Naive thymus-derived CD4-positive, alpha-beta T cell (primary cell): ENCODE measurements at regions not wholly inside any gene's neighbourhood (a gene's known extent, or its start where the extent isn't known, plus 50 kb on each side); places are given as distances from the start of the nearest gene placed in this dataset.
"Not testable (repeated sequence)": the region's sequence is repeated elsewhere in the genome, so short reads cannot be mapped to it uniquely, and the experiment has no call there.

ENCODE experiments used
- ATAC-seq: fragments of 150-1000 bp; cut with Tn5 transposase; 2 replicates; pipeline ENCODE4 v1.10.0; 2021; ENCODE audit warnings: mild to moderate bottlenecking, moderate library complexity
- CTCF ChIA-PET: fragments of 350-600 bp; sonication (Branson Sonifier 250); formaldehyde crosslinking; loops from one replicate; lab custom pipeline; 2021; ENCODE audit warnings: antibody characterized with exemption; lab: Charles Lee
- POLR2A ChIA-PET: fragments of 350-600 bp; sonication (Branson Sonifier 250); formaldehyde crosslinking; loops from one replicate; lab custom pipeline; 2021; ENCODE audit warnings: antibody characterized with exemption, inconsistent platforms; lab: Charles Lee
- DNase-seq, 9 donors: peaks; one replicate each; pipeline versions ENCODE4 v3.0.0 to v3.0.0-alpha.2; 2020 to 2022; ENCODE audit warnings: mixed read lengths in 1 of 9
- H3K27ac ChIP-seq: one replicate; pipeline ENCODE4 v1.7.0; 2013; ENCODE audit warnings: mild to moderate bottlenecking, low read depth, low read length, moderate library complexity
- H3K27me3 ChIP-seq, 2 donors: one replicate each; pipeline ENCODE4 v1.7.0; 2013; ENCODE audit warnings: low read length in 2 of 2, mild to moderate bottlenecking in 2 of 2, moderate library complexity in 2 of 2; ENCODE audit not compliant: control insufficient read depth in 2 of 2, insufficient read depth in 2 of 2
- H3K36me3 ChIP-seq, 3 experiments: 1 replicate in 2 of 3; 2 replicates in 1 of 3; pipeline ENCODE4 v1.7.0; 2013; ENCODE audit warnings: low read length in 3 of 3, mild to moderate bottlenecking in 3 of 3, moderate library complexity in 1 of 3; ENCODE audit not compliant: insufficient read depth in 3 of 3, control insufficient read depth in 2 of 3
- H3K4me1 ChIP-seq, 2 donors: one replicate each; pipeline ENCODE4 v1.7.0; 2013; ENCODE audit warnings: low read length in 2 of 2, mild to moderate bottlenecking in 2 of 2, moderate library complexity in 1 of 2; ENCODE audit not compliant: control insufficient read depth in 2 of 2, insufficient read depth in 2 of 2
- H3K4me3 ChIP-seq: 2 replicates; pipeline ENCODE4 v1.7.0; 2013; ENCODE audit warnings: mild to moderate bottlenecking, low read length
- H3K9me3 ChIP-seq, 3 experiments: 1 replicate in 2 of 3; 2 replicates in 1 of 3; pipeline ENCODE4 v1.7.0; 2013; ENCODE audit warnings: low read length in 3 of 3; ENCODE audit not compliant: control insufficient read depth in 2 of 3
- H3K27ac Mint-ChIP-seq, 9 donors: one replicate each; pipeline ENCODE4 v1.8.0; 2020 to 2022; ENCODE audit warnings: mixed read lengths in 9 of 9, mild to moderate bottlenecking in 8 of 9, moderate library complexity in 5 of 9, inconsistent platforms in 2 of 9
- H3K27me3 Mint-ChIP-seq, 5 donors: one replicate each; pipeline ENCODE4 v1.8.0; 2021 to 2022; ENCODE audit warnings: mixed read lengths in 5 of 5, mild to moderate bottlenecking in 1 of 5
- H3K36me3 Mint-ChIP-seq, 5 donors: one replicate each; pipeline ENCODE4 v1.8.0; 2020 to 2022; ENCODE audit warnings: mixed read lengths in 5 of 5, mild to moderate bottlenecking in 3 of 5, inconsistent platforms in 1 of 5
- H3K4me1 Mint-ChIP-seq, 7 donors: one replicate each; pipeline ENCODE4 v1.8.0; 2020 to 2022; ENCODE audit warnings: mixed read lengths in 7 of 7, mild to moderate bottlenecking in 3 of 7, inconsistent platforms in 1 of 7
- H3K4me3 Mint-ChIP-seq, 10 donors: one replicate each; pipeline ENCODE4 v1.8.0; 2020 to 2022; ENCODE audit warnings: mild to moderate bottlenecking in 10 of 10, mixed read lengths in 10 of 10, moderate library complexity in 6 of 10, inconsistent platforms in 2 of 10
- H3K9me3 Mint-ChIP-seq, 11 donors: one replicate each; pipeline ENCODE4 v1.8.0; 2020 to 2022; ENCODE audit warnings: mixed read lengths in 11 of 11, mild to moderate bottlenecking in 4 of 11, inconsistent platforms in 1 of 11, moderate library complexity in 1 of 11
- intact Hi-C, 2 donors: fragments of 100-400 bp; cut with micrococcal nuclease; formaldehyde crosslinking; loops; one replicate each; pipeline ENCODE4 v1.15.1; 2023

GRCh38 chr3:4084271-4084670, 218.9 kb upstream of the SETMAR start:
- DNase-seq, result no peak
- Histone ChIP-seq H3K27me3 (no peaks in the 10 kb centered on the region), H3K4me1 (no peaks in the 10 kb centered on the region), H3K4me3 (no peak overlapping the region), H3K9me3 (no peaks in the 10 kb centered on the region), H3K27ac (no peak overlapping the region), H3K36me3 (no peaks in the 10 kb centered on the region)
- H3K4me3 Mint-ChIP-seq, result no peak overlapping the region
- intact Hi-C loops, result no loop called here
- ChIA-PET CTCF (interaction anchor here (0.6 kb wide), 1 partner anchor 13 kb away, joined by 3 read pairs; no protein-coding TSS in a partner anchor), POLR2A (no interaction called here)
- H3K27ac Mint-ChIP-seq, result no peak overlapping the region
- ATAC-seq, result no peak
- no peaks in the 10 kb centered on the region for H3K27me3 Mint-ChIP-seq
- no peaks in the 10 kb centered on the region for H3K36me3 Mint-ChIP-seq
- H3K9me3 Mint-ChIP-seq, result no peaks in the 10 kb centered on the region
- no peaks in the 10 kb centered on the region for H3K4me1 Mint-ChIP-seq

DNA sequence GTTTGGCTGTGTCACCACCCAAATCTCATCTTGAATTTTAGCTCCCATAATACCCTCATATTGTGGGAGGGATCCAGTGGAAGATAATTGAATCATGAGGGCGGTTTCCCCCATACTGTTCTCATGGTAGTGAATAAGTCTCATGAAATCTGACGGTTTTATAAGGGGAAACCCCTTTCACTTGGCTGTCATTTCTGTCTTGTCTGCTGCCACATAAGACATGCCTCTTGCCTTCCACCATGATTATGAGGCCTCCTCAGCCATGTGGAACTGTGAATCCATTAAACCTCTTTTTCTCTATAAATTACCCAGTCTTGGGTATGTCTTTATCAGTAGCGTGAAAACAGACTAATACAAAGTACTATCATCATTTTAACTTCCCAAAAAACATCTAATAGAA, 216.5 kb upstream of the SETMAR start:
- H3K4me3 ChIP-seq, H3K27ac Mint-ChIP-seq, POLR2A ChIA-PET, H3K4me1 Mint-ChIP-seq, H3K36me3 ChIP-seq, H3K27me3 ChIP-seq, intact Hi-C loops, CTCF ChIA-PET, H3K9me3 ChIP-seq, H3K4me3 Mint-ChIP-seq, ATAC-seq, H3K27ac ChIP-seq, DNase-seq, H3K9me3 Mint-ChIP-seq, H3K36me3 Mint-ChIP-seq, H3K4me1 ChIP-seq, H3K27me3 Mint-ChIP-seq: not testable (repeated sequence)

DNA sequence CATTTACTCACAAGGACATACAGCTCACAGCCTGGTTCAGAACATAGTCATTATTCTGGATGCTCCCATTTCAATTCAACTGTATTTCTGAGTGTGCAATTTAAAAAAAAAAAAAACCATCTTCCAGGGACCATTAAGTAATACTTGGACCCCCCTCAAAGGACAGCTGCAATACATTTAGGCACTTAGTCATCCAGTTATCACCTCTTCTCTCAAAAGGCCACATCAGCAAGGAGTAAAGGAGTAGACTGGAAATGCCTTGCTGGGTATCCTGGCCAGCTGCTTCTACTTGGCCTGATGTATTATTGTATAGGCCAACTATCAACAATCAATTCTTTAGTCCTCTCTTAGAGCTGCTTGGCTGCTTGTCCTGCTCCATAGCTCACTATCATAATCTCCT, 211.4 kb upstream of the SETMAR start:
- H3K4me1 ChIP-seq, result no peaks in the 10 kb centered on the region
- no peaks in the 10 kb centered on the region for H3K9me3 ChIP-seq
- CTCF ChIA-PET, result no interaction called here
- no peaks in the 10 kb centered on the region for H3K36me3 ChIP-seq
- DNase-seq, result no peak
- H3K4me3 ChIP-seq, result no peak overlapping the region
- Mint-ChIP-seq H3K4me1 (no peaks in the 10 kb centered on the region), H3K4me3 (no peak overlapping the region), H3K27ac (no peak overlapping the region), H3K9me3 (no peaks in the 10 kb centered on the region), H3K36me3 (peaks cover 0 to 4% (median 0%) of the 10 kb centered on the region in 5 donors), H3K27me3 (peaks cover 0 to 3% (median 0%) of the 10 kb centered on the region in 5 donors)
- intact Hi-C loops, result no loop called here
- no peak for ATAC-seq
- POLR2A ChIA-PET, result no interaction called here
- no peak overlapping the region for H3K27ac ChIP-seq
- no peaks in the 10 kb centered on the region for H3K27me3 ChIP-seq

DNA sequence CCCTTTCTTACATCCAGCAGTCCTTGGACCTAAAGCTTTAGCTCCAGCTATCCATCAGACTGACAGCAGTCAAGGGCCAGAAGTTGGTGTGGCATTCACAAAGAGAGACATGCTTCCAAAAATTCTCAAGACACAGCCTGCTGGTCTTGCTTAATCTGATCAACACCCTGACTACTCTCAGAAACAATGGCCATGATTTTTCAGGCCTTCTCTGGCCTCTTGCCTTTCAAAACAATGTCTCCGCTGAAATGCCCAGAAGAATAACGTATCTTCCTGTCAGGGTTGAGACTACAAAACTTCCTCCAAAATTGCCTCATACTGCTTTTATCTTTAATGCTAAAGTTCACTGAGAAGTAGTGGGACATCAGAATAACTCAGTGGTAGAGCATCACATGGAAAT, 205.4 kb upstream of the SETMAR start:
- Mint-ChIP-seq H3K9me3 (peaks cover 0 to 20% (median 8%) of the 10 kb centered on the region in 11 donors), H3K4me3 (no peak overlapping the region), H3K27ac (no peak overlapping the region), H3K4me1 (no peaks in the 10 kb centered on the region), H3K27me3 (peaks cover 0 to 7% (median 0%) of the 10 kb centered on the region in 5 donors), H3K36me3 (peaks cover 0 to 13% (median 0%) of the 10 kb centered on the region in 5 donors)
- ChIA-PET POLR2A (no interaction called here), CTCF (interaction anchor here (0.7 kb wide), 1 partner anchor 30 kb away, joined by 3 read pairs; no protein-coding TSS in a partner anchor)
- H3K4me1 ChIP-seq, result no peaks in the 10 kb centered on the region
- intact Hi-C loops, result no loop called here
- no peaks in the 10 kb centered on the region for H3K36me3 ChIP-seq
- no peaks in the 10 kb centered on the region for H3K27me3 ChIP-seq
- ATAC-seq (no peak), DNase-seq (no peak)
- no peak overlapping the region for H3K4me3 ChIP-seq
- no peaks in the 10 kb centered on the region for H3K9me3 ChIP-seq
- no peak overlapping the region for H3K27ac ChIP-seq

GRCh38 chr3:4099607-4100006, 203.6 kb upstream of the SETMAR start:
- no peak overlapping the region for H3K27ac ChIP-seq
- peaks cover 0 to 7% (median 0%) of the 10 kb centered on the region in 5 donors for H3K27me3 Mint-ChIP-seq
- CTCF ChIA-PET, result no interaction called here
- POLR2A ChIA-PET, result no interaction called here
- no peaks in the 10 kb centered on the region for H3K4me1 ChIP-seq
- no peak overlapping the region for H3K27ac Mint-ChIP-seq
- DNase-seq, result no peak
- peaks cover 0 to 31% (median 8%) of the 10 kb centered on the region in 11 donors for H3K9me3 Mint-ChIP-seq
- H3K36me3 Mint-ChIP-seq, result peaks cover 0 to 21% (median 8%) of the 10 kb centered on the region in 5 donors
- H3K9me3 ChIP-seq, result no peaks in the 10 kb centered on the region
- no peaks in the 10 kb centered on the region for H3K4me1 Mint-ChIP-seq
- H3K4me3 Mint-ChIP-seq, result no peak overlapping the region
- intact Hi-C loops, result no loop called here
- no peaks in the 10 kb centered on the region for H3K27me3 ChIP-seq
- H3K36me3 ChIP-seq, result no peaks in the 10 kb centered on the region
- no peak overlapping the region for H3K4me3 ChIP-seq
- no peak for ATAC-seq

DNA sequence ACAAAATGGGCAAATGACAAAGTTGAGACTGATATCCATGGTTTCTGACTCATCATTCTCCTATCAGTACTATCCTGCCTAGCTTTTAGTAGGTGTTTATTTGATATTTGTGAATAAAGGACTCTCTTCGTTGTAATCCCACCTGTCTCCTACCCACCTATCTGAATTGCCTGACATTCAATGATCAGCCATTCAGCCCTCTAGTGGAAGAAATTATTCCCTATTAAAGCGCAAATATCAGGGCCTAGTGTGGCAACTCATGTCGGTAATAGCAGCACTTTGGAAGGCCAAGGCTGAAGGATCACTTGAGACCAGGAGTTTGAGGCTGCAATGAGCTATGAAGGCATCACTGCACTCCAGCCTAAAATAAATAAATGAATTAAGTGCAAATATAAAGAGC, 195.7 kb upstream of the SETMAR start:
- CTCF ChIA-PET, result interaction anchor here (0.7 kb wide), 1 partner anchor 44 kb away, joined by 3 read pairs; no protein-coding TSS in a partner anchor

GRCh38 chr3:4113811-4114522, 189.2 kb upstream of the SETMAR start:
- Mint-ChIP-seq H3K4me1 (peaks cover 0 to 3% (median 0%) of the 10 kb centered on the region in 7 donors), H3K36me3 (peaks cover 0 to 4% (median 0%) of the 10 kb centered on the region in 5 donors), H3K9me3 (peaks cover 0 to 3% (median 0%) of the 10 kb centered on the region in 11 donors), H3K27ac (no peak overlapping the region), H3K27me3 (no peaks in the 10 kb centered on the region), H3K4me3 (no peak overlapping the region)
- ChIA-PET POLR2A (no interaction called here), CTCF (no interaction called here)
- Histone ChIP-seq H3K27ac (no peak overlapping the region), H3K36me3 (no peaks in the 10 kb centered on the region), H3K4me1 (no peaks in the 10 kb centered on the region), H3K27me3 (no peaks in the 10 kb centered on the region), H3K4me3 (no peak overlapping the region), H3K9me3 (no peaks in the 10 kb centered on the region)
- no peak for ATAC-seq
- intact Hi-C loops, result no loop called here
- no peak for DNase-seq

More for the DNA sequence above, 195.7 kb upstream of the SETMAR start:
- no peak overlapping the region for H3K27ac Mint-ChIP-seq
- Histone ChIP-seq H3K4me3 (no peak overlapping the region), H3K27me3 (no peaks in the 10 kb centered on the region), H3K9me3 (no peaks in the 10 kb centered on the region), H3K27ac (no peak overlapping the region), H3K4me1 (no peaks in the 10 kb centered on the region), H3K36me3 (no peaks in the 10 kb centered on the region)
- H3K27me3 Mint-ChIP-seq, result no peaks in the 10 kb centered on the region
- intact Hi-C loops, result no loop called here
- peaks cover 0 to 27% (median 6%) of the 10 kb centered on the region in 11 donors for H3K9me3 Mint-ChIP-seq
- POLR2A ChIA-PET, result no interaction called here
- H3K4me3 Mint-ChIP-seq, result no peak overlapping the region
- DNase-seq, result no peak
- peaks cover 0 to 19% (median 13%) of the 10 kb centered on the region in 5 donors for H3K36me3 Mint-ChIP-seq
- H3K4me1 Mint-ChIP-seq, result no peaks in the 10 kb centered on the region
- no peak for ATAC-seq
